ENCODE measurements at regions not wholly inside any gene's neighbourhood (a gene's known extent, or its start where the extent isn't known, plus 50 kb on each side); places are given as distances from the start of the nearest gene placed in this dataset.

- Mint-ChIP-seq H3K27me3 (ENCODE audit: low read depth) (peaks cover 41% of the 10 kb centered on the region), H3K4me1 (ENCODE audit: low read depth) (no peaks in the 10 kb centered on the region), H3K36me3 (ENCODE audit: low read depth) (no peaks in the 10 kb centered on the region), H3K4me3 (ENCODE audit: unreplicated experiment) (no peak overlapping the region), H3K9me3 (ENCODE audit: low read depth) (no peaks in the 10 kb centered on the region), H3K27ac (ENCODE audit: unreplicated experiment) (no peak overlapping the region)
- DNase-seq (ENCODE audit: low spot score) = no peak
- TF ChIP-seq CTCF (IDR thresholded peaks at IDR 0.05) = no peak
These were observed 66.1 kb upstream of the TYRP1 start for GRCh38 chr9:12627096-12627495.

- H3K27me3 Mint-ChIP-seq (ENCODE audit: low read depth) = peaks cover 37% of the 10 kb centered on the region
- H3K4me3 Mint-ChIP-seq (ENCODE audit: unreplicated experiment) = no peak overlapping the region
- no peak for DNase-seq (ENCODE audit: low spot score)
- no peak overlapping the region for H3K27ac Mint-ChIP-seq (ENCODE audit: unreplicated experiment)
- H3K4me1 Mint-ChIP-seq (ENCODE audit: low read depth) = no peaks in the 10 kb centered on the region
- H3K36me3 Mint-ChIP-seq (ENCODE audit: low read depth) = no peaks in the 10 kb centered on the region
- H3K9me3 Mint-ChIP-seq (ENCODE audit: low read depth) = no peaks in the 10 kb centered on the region
- no peak for TF ChIP-seq CTCF (IDR thresholded peaks at IDR 0.05)
These were observed 64.6 kb upstream of the TYRP1 start for GRCh38 chr9:12628546-12628945.

- DNase-seq (ENCODE audit: low spot score) = no peak
- Mint-ChIP-seq H3K4me1 (ENCODE audit: low read depth) (no peaks in the 10 kb centered on the region), H3K9me3 (ENCODE audit: low read depth) (no peaks in the 10 kb centered on the region), H3K27ac (ENCODE audit: unreplicated experiment) (no peak overlapping the region), H3K27me3 (ENCODE audit: low read depth) (peaks cover 42% of the 10 kb centered on the region), H3K4me3 (ENCODE audit: unreplicated experiment) (no peak overlapping the region), H3K36me3 (ENCODE audit: low read depth) (no peaks in the 10 kb centered on the region)
- TF ChIP-seq CTCF (IDR thresholded peaks at IDR 0.05) = no peak
These were observed 64.1 kb upstream of the TYRP1 start for GRCh38 chr9:12629067-12629466.

- no peaks in the 10 kb centered on the region for H3K36me3 Mint-ChIP-seq (ENCODE audit: low read depth)
- TF ChIP-seq CTCF (IDR thresholded peaks at IDR 0.05) = no peak
These were observed 61.3 kb upstream of the TYRP1 start for GRCh38 chr9:12631866-12632265.

GRCh38 chr9:12633016-12633765, 60.0 kb upstream of the TYRP1 start:
- DNase-seq (ENCODE audit: low spot score) = no peak
- Mint-ChIP-seq H3K4me3 (ENCODE audit: unreplicated experiment) (no peak overlapping the region), H3K27me3 (ENCODE audit: low read depth) (peaks cover 60% of the 10 kb centered on the region), H3K36me3 (ENCODE audit: low read depth) (no peaks in the 10 kb centered on the region), H3K4me1 (ENCODE audit: low read depth) (no peaks in the 10 kb centered on the region), H3K9me3 (ENCODE audit: low read depth) (no peaks in the 10 kb centered on the region), H3K27ac (ENCODE audit: unreplicated experiment) (no peak overlapping the region)
- no peak for TF ChIP-seq CTCF (IDR thresholded peaks at IDR 0.05)

More at GRCh38 chr9:12631866-12632265, 61.3 kb upstream of the TYRP1 start:
- H3K27ac Mint-ChIP-seq (ENCODE audit: unreplicated experiment) = no peak overlapping the region
- no peak for DNase-seq (ENCODE audit: low spot score)
- no peak overlapping the region for H3K4me3 Mint-ChIP-seq (ENCODE audit: unreplicated experiment)
- H3K9me3 Mint-ChIP-seq (ENCODE audit: low read depth) = no peaks in the 10 kb centered on the region
- peaks cover 60% of the 10 kb centered on the region for H3K27me3 Mint-ChIP-seq (ENCODE audit: low read depth)
- H3K4me1 Mint-ChIP-seq (ENCODE audit: low read depth) = no peaks in the 10 kb centered on the region

All from chondrocyte (in vitro differentiated cells).